HG02943 (cell line): ENCODE measurements at regions not wholly inside any gene's neighbourhood (a gene's known extent, or its start where the extent isn't known, plus 50 kb on each side); places are given as distances from the start of the nearest gene placed in this dataset.
"Not testable (repeated sequence)": the region's sequence is repeated elsewhere in the genome, so short reads cannot be mapped to it uniquely, and the experiment has no call there.

Experiments
- ATAC-seq: cut with Tn5 transposase; IDR thresholded peaks from one replicate; pipeline ENCODE4 v1.9.1; 2021; ENCODE audit warnings: mild to moderate bottlenecking, low read depth, moderate library complexity; ENCODE audit not compliant: unreplicated experiment

DNA sequence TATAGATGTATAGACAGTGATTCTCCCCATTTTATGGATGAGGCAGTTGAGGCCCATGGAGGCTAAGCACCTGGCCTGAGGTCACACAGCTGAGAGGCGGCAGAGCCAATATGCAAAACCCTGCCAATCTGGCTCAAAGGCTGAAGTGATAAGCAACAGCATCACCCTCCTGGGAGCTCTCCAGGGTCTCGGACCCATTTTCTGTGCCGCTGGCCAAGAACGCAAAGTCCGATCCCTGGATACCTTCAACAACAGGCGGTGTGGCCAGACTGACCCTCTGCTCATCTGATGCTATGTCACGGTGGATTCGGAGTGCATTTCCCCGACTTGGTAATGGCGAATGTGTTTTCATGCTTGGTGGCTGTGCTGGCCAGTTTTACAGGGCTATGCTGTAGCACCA, 595.0 kb downstream of the TBC1D22A start:
- ATAC-seq, result no peak

DNA sequence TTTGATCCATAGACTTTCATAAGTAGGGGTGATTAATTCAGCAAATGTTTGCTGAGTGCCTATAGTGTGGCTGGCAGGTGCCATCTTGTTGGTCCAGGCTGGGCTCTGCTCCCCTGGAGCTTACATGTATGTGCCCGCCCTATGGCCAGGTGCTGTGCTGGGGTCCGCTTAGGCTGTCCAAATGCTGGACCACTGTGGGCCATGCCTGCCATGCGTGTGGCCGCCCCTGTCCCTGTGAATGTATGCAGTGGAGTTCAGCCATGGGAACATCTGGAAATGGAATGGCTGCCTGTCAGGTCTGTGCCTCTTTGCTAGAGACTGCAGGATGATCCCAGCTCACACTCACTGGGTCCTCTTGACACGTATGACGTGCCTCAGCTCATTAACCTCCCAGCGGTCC, 594.6 kb downstream of the TBC1D22A start:
- no peak for ATAC-seq

GRCh38 chr22:47356511-47357011, 594.1 kb downstream of the TBC1D22A start:
- ATAC-seq, result no peak

DNA sequence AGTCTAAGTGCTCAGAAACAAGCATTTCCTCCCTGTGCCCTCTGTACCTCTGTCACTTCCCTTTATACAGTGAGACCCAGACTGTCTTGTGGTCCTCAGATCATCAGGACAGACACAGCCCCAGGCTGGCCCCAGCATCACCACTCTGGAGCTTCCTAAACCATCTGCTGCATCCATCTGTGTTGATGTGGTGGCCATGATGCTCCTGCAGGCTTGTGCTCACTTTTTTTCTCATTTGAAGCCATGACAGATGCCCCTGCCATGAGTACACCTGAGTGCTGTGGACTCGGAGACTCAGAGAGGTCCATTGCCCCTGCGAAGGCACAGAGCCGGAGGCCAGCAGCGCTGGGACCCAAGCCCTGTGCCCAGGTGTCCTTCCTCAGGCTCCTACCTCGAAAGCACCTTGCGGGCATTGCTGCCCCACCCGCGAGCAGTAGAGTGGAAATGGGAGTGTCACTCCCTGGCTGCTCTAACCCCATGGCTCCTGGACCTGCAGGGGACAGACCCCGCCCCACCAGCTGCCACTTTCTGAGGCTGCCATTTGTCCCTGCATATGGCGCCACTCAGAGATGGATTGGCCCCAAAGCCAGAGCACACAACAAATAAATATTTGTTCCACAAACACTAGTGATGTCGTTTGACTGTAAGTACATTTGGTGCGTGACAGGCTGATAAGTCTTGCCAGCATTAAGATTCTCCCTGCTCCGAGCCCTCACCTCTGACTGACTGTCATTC, 593.5 kb downstream of the TBC1D22A start:
- ATAC-seq, result no peak

DNA sequence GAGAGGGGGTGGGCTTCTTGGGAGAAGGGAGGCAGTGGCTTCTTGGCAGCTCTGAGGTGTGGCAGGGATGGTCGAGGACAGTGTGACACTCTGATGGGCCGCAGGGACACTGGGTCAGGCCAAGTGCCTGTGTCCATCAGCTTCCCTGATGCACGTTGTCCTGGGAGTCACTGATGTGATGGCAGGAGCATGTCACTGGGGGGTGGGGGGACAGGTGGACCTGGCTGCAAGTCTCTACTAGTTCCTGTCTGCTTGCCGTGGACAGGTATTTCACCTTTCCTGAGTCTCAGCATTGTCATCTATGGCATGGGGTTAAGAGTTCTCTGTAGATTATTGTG, 592.9 kb downstream of the TBC1D22A start:
- ATAC-seq, result no peak

DNA sequence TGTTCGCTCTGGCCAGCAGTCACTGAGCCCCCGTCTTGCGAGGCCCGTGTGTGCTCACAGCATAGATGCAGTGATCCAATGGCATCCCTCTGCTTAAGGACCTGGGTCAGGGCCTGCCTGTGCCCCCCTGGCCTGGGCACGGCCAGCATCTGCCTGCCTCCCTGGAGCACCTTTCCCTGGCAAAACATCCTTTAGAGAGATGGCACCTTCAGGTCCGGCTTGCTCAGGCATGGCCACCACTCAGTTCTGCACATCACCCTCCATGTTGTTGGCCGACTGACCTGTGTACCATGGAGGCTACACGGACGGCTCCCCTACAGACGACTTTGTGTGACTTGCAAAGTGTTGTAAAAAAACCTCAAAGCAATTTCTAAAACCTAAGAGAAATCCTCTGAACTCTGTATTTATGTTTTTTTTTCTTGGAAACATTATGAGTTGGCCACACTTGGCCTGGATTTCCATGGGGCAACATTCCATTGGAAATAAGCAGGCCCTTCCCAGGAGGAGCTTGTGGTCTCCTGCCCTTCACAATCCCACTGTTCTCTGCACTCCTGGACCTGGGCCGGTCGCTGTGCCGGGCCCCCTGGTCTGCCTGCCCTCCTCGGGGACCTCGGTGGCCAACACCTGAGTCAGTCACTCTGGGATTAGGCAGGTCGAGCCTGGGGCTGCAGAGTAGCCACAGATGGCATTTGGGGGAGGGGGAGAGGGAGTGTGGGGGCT, 592.4 kb downstream of the TBC1D22A start:
- no peak for ATAC-seq

GRCh38 chr22:47352920-47353700, 590.7 kb downstream of the TBC1D22A start:
- ATAC-seq, result no peak

GRCh38 chr22:47351836-47352579, 589.6 kb downstream of the TBC1D22A start:
- ATAC-seq, result no peak

DNA sequence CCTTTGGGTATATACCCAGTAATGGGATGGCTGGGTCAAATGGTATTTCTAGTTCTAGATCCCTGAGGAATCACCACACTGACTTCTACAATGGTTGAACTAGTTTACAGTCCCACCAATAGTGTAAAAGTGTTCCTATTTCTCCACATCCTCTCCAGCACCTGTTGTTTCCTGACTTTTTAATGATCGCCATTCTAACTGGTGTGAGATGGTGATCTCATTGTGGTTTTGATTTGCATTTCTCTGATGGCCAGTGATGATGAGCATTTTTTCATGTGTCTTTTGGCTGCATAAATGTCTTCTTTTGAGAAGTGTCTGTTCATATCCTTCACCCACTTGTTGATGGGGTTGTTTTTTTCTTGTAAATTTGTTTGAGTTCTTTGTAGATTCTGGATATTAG, 583.8 kb downstream of the TBC1D22A start:
- not testable (repeated sequence) for ATAC-seq

DNA sequence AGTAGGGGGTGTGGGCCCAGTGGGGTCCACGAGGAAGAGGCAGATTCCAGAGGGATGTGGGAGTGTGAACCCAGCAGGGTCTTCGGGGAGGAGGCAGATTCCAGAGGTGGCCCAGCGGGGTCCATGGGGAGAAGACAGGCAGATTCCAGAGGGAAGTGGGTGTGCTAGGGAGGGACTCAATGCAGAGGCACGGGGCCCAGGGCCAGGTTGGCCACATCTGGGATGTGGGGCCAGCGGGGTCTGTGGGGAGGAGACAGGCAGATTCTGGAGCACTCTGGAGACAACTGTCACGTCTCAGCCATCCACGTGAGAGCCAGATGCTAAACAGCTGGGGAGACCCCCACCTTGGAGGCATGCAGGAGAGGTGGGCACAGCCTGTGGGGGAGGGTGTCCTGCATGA, 582.6 kb downstream of the TBC1D22A start:
- ATAC-seq, result no peak

DNA sequence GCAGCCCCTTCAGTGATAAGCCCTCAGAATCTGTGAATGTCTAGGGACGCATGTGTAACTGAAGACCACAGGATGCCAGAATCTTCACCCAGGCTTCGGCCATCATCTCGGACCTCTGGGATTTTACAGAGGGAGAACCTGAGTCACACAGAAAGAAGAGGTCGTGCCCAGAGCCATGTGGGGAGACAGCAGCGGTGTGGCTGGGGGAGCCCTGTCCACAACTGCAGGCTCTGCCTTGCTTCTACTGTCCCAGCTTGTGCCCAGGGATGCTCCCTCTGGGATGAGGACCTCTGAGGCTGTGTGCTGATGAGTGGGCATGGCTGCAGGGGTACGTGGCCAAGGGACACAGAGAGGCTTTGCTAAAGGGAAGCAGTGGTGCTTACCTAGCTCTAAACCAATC, 582.0 kb downstream of the TBC1D22A start:
- no peak for ATAC-seq

GRCh38 chr22:47343611-47344010, 581.2 kb downstream of the TBC1D22A start:
- no peak for ATAC-seq

GRCh38 chr22:47342446-47342845, 580.0 kb downstream of the TBC1D22A start:
- ATAC-seq, result no peak

- ATAC-seq, result no peak
These were observed 579.0 kb downstream of the TBC1D22A start for GRCh38 chr22:47341464-47341863.

DNA sequence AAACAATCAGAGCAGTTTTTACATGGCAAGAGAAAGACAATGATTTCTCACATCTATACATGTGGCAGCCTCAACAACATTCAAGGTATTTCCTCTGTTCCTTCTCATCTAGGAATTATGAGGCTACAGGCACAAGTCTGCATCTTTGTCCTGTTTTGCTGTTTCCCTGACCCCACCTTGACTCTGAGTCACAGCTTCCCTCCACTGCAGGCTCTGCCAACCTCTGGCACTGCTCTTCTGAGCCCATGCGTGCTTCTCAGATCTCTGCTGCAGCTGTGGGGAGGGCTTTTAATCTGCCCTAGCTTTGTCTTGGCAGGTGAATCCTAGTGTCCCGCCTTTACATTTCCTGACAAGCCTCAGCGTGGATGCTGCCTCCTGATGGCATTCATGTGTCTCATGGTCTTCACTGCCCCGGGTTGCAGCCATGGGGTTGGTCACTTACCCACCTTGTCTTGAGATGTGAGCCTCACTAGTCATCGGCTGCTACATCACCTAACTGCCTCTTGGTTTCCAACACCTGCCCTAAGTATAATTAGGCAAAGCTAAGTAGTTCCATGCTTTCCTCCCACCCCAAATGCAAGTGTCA, 578.5 kb downstream of the TBC1D22A start:
- ATAC-seq, result no peak

DNA sequence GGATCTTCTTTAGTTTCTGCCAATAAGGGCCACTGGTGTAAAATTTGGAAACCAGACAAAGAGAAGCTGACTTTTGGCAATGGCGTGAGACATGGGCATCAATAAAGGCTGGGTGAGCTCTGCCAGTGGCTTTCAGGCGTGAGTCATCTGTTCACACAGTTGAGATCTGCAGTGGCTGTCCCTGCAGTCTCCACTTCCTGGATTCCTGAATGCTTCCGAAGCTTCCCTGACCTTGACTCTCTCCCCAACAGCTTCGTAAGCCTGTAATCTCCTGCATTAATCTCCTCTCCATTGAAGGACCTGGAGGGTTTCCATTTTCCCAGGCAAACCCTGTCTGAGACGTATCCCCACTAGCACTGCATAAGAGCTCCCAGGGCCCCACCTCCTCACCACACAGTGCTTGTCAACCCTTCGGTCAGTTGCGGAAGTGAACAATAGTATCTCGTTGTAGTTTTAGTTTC, 574.7 kb downstream of the TBC1D22A start:
- ATAC-seq, result no peak

GRCh38 chr22:47335958-47336357, 573.5 kb downstream of the TBC1D22A start:
- ATAC-seq, result no peak

DNA sequence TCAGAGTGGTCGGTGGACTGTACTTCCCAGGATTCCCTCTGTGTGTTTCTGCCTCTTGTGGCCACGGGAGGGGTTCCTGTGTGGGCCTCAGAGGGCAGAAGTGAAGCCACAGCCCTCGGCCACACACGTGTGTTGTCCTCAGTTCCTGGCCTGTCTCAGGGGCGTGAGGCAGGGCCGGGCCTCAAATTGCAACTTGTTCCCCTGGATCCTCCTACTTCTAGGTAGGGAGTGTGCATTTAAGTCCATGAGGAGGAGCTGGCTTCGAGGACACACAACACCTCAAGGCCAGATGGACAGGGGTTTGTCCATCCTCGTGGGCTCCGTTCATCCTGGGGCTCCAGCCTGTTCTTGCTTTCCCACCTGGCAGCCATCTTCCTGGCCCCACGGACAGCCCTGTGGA, 573.0 kb downstream of the TBC1D22A start:
- no peak for ATAC-seq

GRCh38 chr22:47334601-47335000, 572.2 kb downstream of the TBC1D22A start:
- no peak for ATAC-seq

- ATAC-seq, result no peak
These were observed 571.2 kb downstream of the TBC1D22A start for GRCh38 chr22:47333625-47334024.
